OCI-LY1 (cell line): ENCODE measurements at regions not wholly inside any gene's neighbourhood (a gene's known extent, or its start where the extent isn't known, plus 50 kb on each side); places are given as distances from the start of the nearest gene placed in this dataset.

Experiments used
- EZH2 ChIP-seq: fragments of 200-600 bp; sonication (generic), shearing (Covaris generic); IDR thresholded peaks from 2 replicates; pipeline ENCODE4 v1.8.0; 2017; ENCODE audit warnings: borderline replicate concordance, mixed run types, mild to moderate bottlenecking, antibody characterized with exemption, low read length, moderate library complexity, mixed read lengths
- TF ChIP-seq, protein P1 (sequence below): fragments of 200-600 bp; sonication (generic), shearing (Covaris generic); IDR thresholded peaks from 2 replicates; pipeline ENCODE4 v1.5.1; 2017; ENCODE audit warnings: mild to moderate bottlenecking, antibody characterized with exemption, low read length, moderate library complexity, mixed read lengths

DNA sequence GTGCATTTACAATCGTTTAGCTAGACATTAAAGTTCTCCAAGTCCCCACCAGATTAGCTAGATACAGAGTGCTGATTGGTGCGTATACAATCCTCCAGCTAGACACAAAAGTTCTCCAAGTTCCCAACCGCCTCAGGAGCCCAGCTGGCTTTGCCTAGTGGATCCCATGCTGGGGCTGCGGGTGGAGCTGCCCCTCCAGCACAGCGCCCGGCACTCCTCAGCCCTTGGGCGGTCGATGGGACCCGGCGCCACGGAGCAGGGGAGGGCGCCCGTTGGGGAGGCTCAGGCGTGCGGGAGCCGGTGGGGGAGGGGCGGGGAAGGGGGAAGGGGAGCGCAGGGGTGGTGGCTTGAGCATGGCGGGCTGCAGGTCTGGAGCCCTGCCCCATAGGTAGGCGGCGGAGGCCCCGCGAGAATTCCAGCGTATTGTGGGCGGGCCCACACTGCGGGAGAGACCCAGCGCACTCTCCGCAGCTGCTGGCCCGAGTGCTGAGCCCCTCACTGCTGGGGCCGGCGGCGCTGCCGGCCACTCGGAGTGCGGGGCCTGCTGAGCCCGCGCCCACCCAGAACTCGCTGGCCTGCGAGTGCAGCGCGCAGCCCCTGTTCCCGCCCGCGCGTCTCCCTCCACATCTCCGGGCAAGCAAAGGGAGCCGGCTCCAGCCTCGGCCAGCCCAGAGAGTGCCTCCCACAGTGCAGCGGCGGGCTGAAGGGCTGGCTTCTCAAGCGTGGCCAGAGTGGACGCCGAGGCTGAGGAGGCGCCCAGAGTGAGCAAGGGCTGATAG is 907.5 kb downstream of the CDH8 start:
- TF ChIP-seq, protein P1, sequence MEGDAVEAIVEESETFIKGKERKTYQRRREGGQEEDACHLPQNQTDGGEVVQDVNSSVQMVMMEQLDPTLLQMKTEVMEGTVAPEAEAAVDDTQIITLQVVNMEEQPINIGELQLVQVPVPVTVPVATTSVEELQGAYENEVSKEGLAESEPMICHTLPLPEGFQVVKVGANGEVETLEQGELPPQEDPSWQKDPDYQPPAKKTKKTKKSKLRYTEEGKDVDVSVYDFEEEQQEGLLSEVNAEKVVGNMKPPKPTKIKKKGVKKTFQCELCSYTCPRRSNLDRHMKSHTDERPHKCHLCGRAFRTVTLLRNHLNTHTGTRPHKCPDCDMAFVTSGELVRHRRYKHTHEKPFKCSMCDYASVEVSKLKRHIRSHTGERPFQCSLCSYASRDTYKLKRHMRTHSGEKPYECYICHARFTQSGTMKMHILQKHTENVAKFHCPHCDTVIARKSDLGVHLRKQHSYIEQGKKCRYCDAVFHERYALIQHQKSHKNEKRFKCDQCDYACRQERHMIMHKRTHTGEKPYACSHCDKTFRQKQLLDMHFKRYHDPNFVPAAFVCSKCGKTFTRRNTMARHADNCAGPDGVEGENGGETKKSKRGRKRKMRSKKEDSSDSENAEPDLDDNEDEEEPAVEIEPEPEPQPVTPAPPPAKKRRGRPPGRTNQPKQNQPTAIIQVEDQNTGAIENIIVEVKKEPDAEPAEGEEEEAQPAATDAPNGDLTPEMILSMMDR = no peak
- no peak for TF ChIP-seq EZH2
